ENCODE measurements at regions not wholly inside any gene's neighbourhood (a gene's known extent, or its start where the extent isn't known, plus 50 kb on each side); places are given as distances from the start of the nearest gene placed in this dataset.

GRCh38 chr3:176286476-176287085 lies 910.7 kb downstream of the TBL1XR1 start:
- Histone ChIP-seq H3K4me1 (ENCODE audit: insufficient read depth) (no peaks in the 10 kb centered on the region), H2AFZ (no peak overlapping the region), H3K9me3 (ENCODE audit: low read depth) (no peaks in the 10 kb centered on the region), H3K4me3 (no peak overlapping the region), H4K20me1 (ENCODE audit: insufficient read depth, poor library complexity, severe bottlenecking) (no peaks in the 10 kb centered on the region), H3K36me3 (replicated peaks; ENCODE audit: insufficient read depth, low read depth) (no peaks in the 10 kb centered on the region), H3K9me2 (replicated peaks; ENCODE audit: insufficient read depth) (no peaks in the 10 kb centered on the region), H3K27ac (no peak overlapping the region), H3K4me2 (no peak overlapping the region), H3K27me3 (no peaks in the 10 kb centered on the region), H3K79me2 (no peaks in the 10 kb centered on the region)
- TF ChIP-seq CTCF (IDR thresholded peaks at IDR 0.05; ENCODE audit: poor library complexity) (no peak), EZH2 (IDR thresholded peaks at IDR 0.05; ENCODE audit: borderline replicate concordance) (no peak), EZH2phosphoT487 (IDR thresholded peaks at IDR 0.05; ENCODE audit: low read depth, severe bottlenecking, unreplicated experiment) (no peak)
- 77% methylated on average over 3 of the region's 3 CpGs for WGBS (ENCODE audit: low lambda C conversion rate, missing lambda C conversion rate)
- no peak for DNase-seq (ENCODE audit: low spot score)

- Histone ChIP-seq H4K20me1 (ENCODE audit: insufficient read depth, poor library complexity, severe bottlenecking) (no peaks in the 10 kb centered on the region), H3K27me3 (no peaks in the 10 kb centered on the region), H3K9me3 (ENCODE audit: low read depth) (no peaks in the 10 kb centered on the region), H3K79me2 (no peaks in the 10 kb centered on the region), H3K36me3 (replicated peaks; ENCODE audit: insufficient read depth, low read depth) (no peaks in the 10 kb centered on the region), H3K4me1 (ENCODE audit: insufficient read depth) (no peaks in the 10 kb centered on the region), H3K4me3 (no peak overlapping the region), H2AFZ (no peak overlapping the region), H3K4me2 (no peak overlapping the region), H3K9me2 (replicated peaks; ENCODE audit: insufficient read depth) (no peaks in the 10 kb centered on the region), H3K27ac (no peak overlapping the region)
- TF ChIP-seq EZH2 (IDR thresholded peaks at IDR 0.05; ENCODE audit: borderline replicate concordance) (no peak), CTCF (IDR thresholded peaks at IDR 0.05; ENCODE audit: poor library complexity) (no peak), EZH2phosphoT487 (IDR thresholded peaks at IDR 0.05; ENCODE audit: low read depth, severe bottlenecking, unreplicated experiment) (no peak)
- WGBS (ENCODE audit: low lambda C conversion rate, missing lambda C conversion rate) = 81% methylated on average over 3 of the region's 3 CpGs
- DNase-seq (ENCODE audit: low spot score) = no peak
Observed at GRCh38 chr3:176275538-176275937, 921.7 kb downstream of the TBL1XR1 start.

- Histone ChIP-seq H2AFZ (no peak overlapping the region), H3K4me2 (no peak overlapping the region), H3K4me1 (ENCODE audit: insufficient read depth) (no peaks in the 10 kb centered on the region), H3K36me3 (replicated peaks; ENCODE audit: insufficient read depth, low read depth) (no peaks in the 10 kb centered on the region), H3K4me3 (no peak overlapping the region), H4K20me1 (ENCODE audit: insufficient read depth, poor library complexity, severe bottlenecking) (no peaks in the 10 kb centered on the region), H3K79me2 (no peaks in the 10 kb centered on the region), H3K27ac (no peak overlapping the region), H3K9me2 (replicated peaks; ENCODE audit: insufficient read depth) (no peaks in the 10 kb centered on the region), H3K9me3 (ENCODE audit: low read depth) (no peaks in the 10 kb centered on the region), H3K27me3 (no peaks in the 10 kb centered on the region)
- DNase-seq (ENCODE audit: low spot score) = no peak
- TF ChIP-seq EZH2phosphoT487 (IDR thresholded peaks at IDR 0.05; ENCODE audit: low read depth, severe bottlenecking, unreplicated experiment) = no peak
- no peak for TF ChIP-seq CTCF (IDR thresholded peaks at IDR 0.05; ENCODE audit: poor library complexity)
- WGBS (ENCODE audit: low lambda C conversion rate, missing lambda C conversion rate) = 63% methylated on average over 2 of the region's 2 CpGs
Observed at GRCh38 chr3:176275113-176275512, 922.2 kb downstream of the TBL1XR1 start.

GRCh38 chr3:176274161-176274560 lies 923.1 kb downstream of the TBL1XR1 start:
- Histone ChIP-seq H3K36me3 (replicated peaks; ENCODE audit: insufficient read depth, low read depth) (no peaks in the 10 kb centered on the region), H3K4me1 (ENCODE audit: insufficient read depth) (no peaks in the 10 kb centered on the region), H2AFZ (no peak overlapping the region), H3K9me3 (ENCODE audit: low read depth) (no peaks in the 10 kb centered on the region), H4K20me1 (ENCODE audit: insufficient read depth, poor library complexity, severe bottlenecking) (no peaks in the 10 kb centered on the region), H3K27me3 (no peaks in the 10 kb centered on the region), H3K4me2 (no peak overlapping the region), H3K4me3 (no peak overlapping the region), H3K27ac (no peak overlapping the region), H3K9me2 (replicated peaks; ENCODE audit: insufficient read depth) (no peaks in the 10 kb centered on the region), H3K79me2 (no peaks in the 10 kb centered on the region)
- WGBS (ENCODE audit: low lambda C conversion rate, missing lambda C conversion rate) = 58% methylated on average over 5 of the region's 5 CpGs
- TF ChIP-seq EZH2 (IDR thresholded peaks at IDR 0.05; ENCODE audit: borderline replicate concordance) (no peak), EZH2phosphoT487 (IDR thresholded peaks at IDR 0.05; ENCODE audit: low read depth, severe bottlenecking, unreplicated experiment) (no peak), CTCF (IDR thresholded peaks at IDR 0.05; ENCODE audit: poor library complexity) (no peak)
- DNase-seq (ENCODE audit: low spot score) = no peak

Measured in hepatocyte (in vitro differentiated cells).